Sigmoid colon (tissue), 4 donors: ENCODE measurements at regions not wholly inside any gene's neighbourhood (a gene's known extent, or its start where the extent isn't known, plus 50 kb on each side); places are given as distances from the start of the nearest gene placed in this dataset.

Source experiments
- CTCF ChIP-seq, 4 experiments: fragments of 450-650 bp in 3 of 4; fragments of 200-600 bp in 1 of 4; IDR thresholded peaks; one replicate each; pipeline ENCODE4 v1.5.1; 2016 to 2019; ENCODE audit warnings: antibody characterized with exemption in 4 of 4, mild to moderate bottlenecking in 3 of 4, moderate library complexity in 2 of 4
- EP300 ChIP-seq, 4 donors: sonication (generic); formaldehyde crosslinking; IDR thresholded peaks; one replicate each; pipeline ENCODE4 v1.6.1; 2017; ENCODE audit warnings: antibody characterized with exemption in 4 of 4
- POLR2A ChIP-seq, 2 donors: fragments of 450-650 bp; IDR thresholded peaks; one replicate each; pipeline ENCODE4 v1.6.1; 2016; ENCODE audit warnings: antibody characterized with exemption in 2 of 2, mild to moderate bottlenecking in 2 of 2, moderate library complexity in 2 of 2
- POLR2AphosphoS5 ChIP-seq, 4 donors: sonication (generic); formaldehyde crosslinking; IDR thresholded peaks; one replicate each; pipeline ENCODE4 v1.6.1; 2017; ENCODE audit warnings: antibody characterized with exemption in 4 of 4

- TF ChIP-seq CTCF (IDR thresholded peaks at IDR 0.05), result no peak
- TF ChIP-seq POLR2AphosphoS5 (IDR thresholded peaks at IDR 0.05), result no peak
- no peak for TF ChIP-seq POLR2A (IDR thresholded peaks at IDR 0.05)
- TF ChIP-seq EP300 (IDR thresholded peaks at IDR 0.05), result no peak
Observed at GRCh38 chr9:115362640-115363039, 244.7 kb upstream of the TNC start.
